ENCODE measurements at regions not wholly inside any gene's neighbourhood (a gene's known extent, or its start where the extent isn't known, plus 50 kb on each side); places are given as distances from the start of the nearest gene placed in this dataset.

GRCh38 chr3:125654526-125654925, 59.2 kb upstream of the OSBPL11 start:
- 100% methylated on average over 1 of the region's 1 CpG; no CpG with 5 or more reads in 1 of the 2 donors for WGBS, 2 donors (ENCODE audit: low coverage in 1 of 2)
- H3K4me3 ChIP-seq = no peak overlapping the region
- ATAC-seq = no peak
- no peaks in the 10 kb centered on the region for H3K9me3 ChIP-seq
- H3K27ac ChIP-seq = no peak overlapping the region
- TF ChIP-seq CTCF (IDR thresholded peaks at IDR 0.05) (no peak), POLR2A (IDR thresholded peaks at IDR 0.05) (no peak), EP300 (IDR thresholded peaks at IDR 0.05) (no peak), POLR2AphosphoS5 (IDR thresholded peaks at IDR 0.05) (no peak)
- H3K4me1 ChIP-seq = no peaks in the 10 kb centered on the region
- no peaks in the 10 kb centered on the region for H3K27me3 ChIP-seq
- no peaks in the 10 kb centered on the region for H3K36me3 ChIP-seq

- 85 to 89% methylated on average over 2 of the region's 2 CpGs for WGBS, 2 donors (ENCODE audit: low coverage in 1 of 2)
- H3K27ac ChIP-seq = no peak overlapping the region
- H3K27me3 ChIP-seq = no peaks in the 10 kb centered on the region
- no peaks in the 10 kb centered on the region for H3K36me3 ChIP-seq
- no peaks in the 10 kb centered on the region for H3K9me3 ChIP-seq
- no peaks in the 10 kb centered on the region for H3K4me1 ChIP-seq
- TF ChIP-seq POLR2AphosphoS5 (IDR thresholded peaks at IDR 0.05) (no peak), POLR2A (IDR thresholded peaks at IDR 0.05) (no peak), CTCF (IDR thresholded peaks at IDR 0.05) (no peak), EP300 (IDR thresholded peaks at IDR 0.05) (no peak)
- ATAC-seq = no peak
- no peak overlapping the region for H3K4me3 ChIP-seq
Observed at GRCh38 chr3:125662675-125663074, 67.4 kb upstream of the OSBPL11 start.

GRCh38 chr3:125670352-125670751, 75.1 kb upstream of the OSBPL11 start:
- WGBS, 2 donors (ENCODE audit: low coverage in 1 of 2) = 88 to 100% methylated on average over 1 of the region's 1 CpG
- no peak overlapping the region for H3K27ac ChIP-seq
- no peaks in the 10 kb centered on the region for H3K36me3 ChIP-seq
- TF ChIP-seq POLR2AphosphoS5 (IDR thresholded peaks at IDR 0.05) = no peak
- no peak for TF ChIP-seq CTCF (IDR thresholded peaks at IDR 0.05)
- TF ChIP-seq POLR2A (IDR thresholded peaks at IDR 0.05) = no peak
- no peak for TF ChIP-seq EP300 (IDR thresholded peaks at IDR 0.05)
- no peak overlapping the region for H3K4me3 ChIP-seq
- H3K9me3 ChIP-seq = no peaks in the 10 kb centered on the region
- H3K27me3 ChIP-seq = no peaks in the 10 kb centered on the region
- no peak for ATAC-seq
- H3K4me1 ChIP-seq = no peaks in the 10 kb centered on the region

- 80 to 100% methylated on average over 1 to 3 of the region's 4 CpGs for WGBS, 2 donors (ENCODE audit: low coverage in 1 of 2)
- H3K36me3 ChIP-seq = no peaks in the 10 kb centered on the region
- no peaks in the 10 kb centered on the region for H3K9me3 ChIP-seq
- H3K27ac ChIP-seq = no peak overlapping the region
- ATAC-seq = no peak
- TF ChIP-seq CTCF (IDR thresholded peaks at IDR 0.05) (no peak), EP300 (IDR thresholded peaks at IDR 0.05) (no peak), POLR2A (IDR thresholded peaks at IDR 0.05) (no peak), POLR2AphosphoS5 (IDR thresholded peaks at IDR 0.05) (no peak)
- no peak overlapping the region for H3K4me3 ChIP-seq
- no peaks in the 10 kb centered on the region for H3K27me3 ChIP-seq
- no peaks in the 10 kb centered on the region for H3K4me1 ChIP-seq
Observed at GRCh38 chr3:125670945-125671344, 75.6 kb upstream of the OSBPL11 start.

GRCh38 chr3:125671461-125672243, 76.4 kb upstream of the OSBPL11 start:
- Histone ChIP-seq H3K9me3 (no peaks in the 10 kb centered on the region), H3K4me3 (no peak overlapping the region), H3K4me1 (no peaks in the 10 kb centered on the region), H3K36me3 (no peaks in the 10 kb centered on the region), H3K27ac (no peak overlapping the region), H3K27me3 (no peaks in the 10 kb centered on the region)
- TF ChIP-seq CTCF (IDR thresholded peaks at IDR 0.05) (no peak), POLR2AphosphoS5 (IDR thresholded peaks at IDR 0.05) (no peak), POLR2A (IDR thresholded peaks at IDR 0.05) (no peak), EP300 (IDR thresholded peaks at IDR 0.05) (no peak)
- no CpG with 5 or more reads among the region's 39 CpGs for WGBS, 2 donors (ENCODE audit: low coverage in 1 of 2)
- no peak for ATAC-seq

Data from gastroesophageal sphincter (tissue), 4 donors.